ENCODE measurements at regions not wholly inside any gene's neighbourhood (a gene's known extent, or its start where the extent isn't known, plus 50 kb on each side); places are given as distances from the start of the nearest gene placed in this dataset.

- TF ChIP-seq CTCF (IDR thresholded peaks at IDR 0.05) = no peak
- TF ChIP-seq EZH2 (IDR thresholded peaks at IDR 0.05; ENCODE audit: borderline replicate concordance, insufficient read depth, low read depth, low read length, poor library complexity, severe bottlenecking) = no peak
These were observed 635.8 kb downstream of the SQOR start for GRCh38 chr15:46270481-46271147.

All from B cell (primary cell).